Neural progenitor cell (in vitro differentiated cells): ENCODE measurements at regions not wholly inside any gene's neighbourhood (a gene's known extent, or its start where the extent isn't known, plus 50 kb on each side); places are given as distances from the start of the nearest gene placed in this dataset.

Experiments used
- EZH2 ChIP-seq: fragments of 200-600 bp; sonication (generic); IDR thresholded peaks from 2 replicates; pipeline ENCODE4 v1.6.1; 2017; ENCODE audit warnings: antibody characterized with exemption, mild to moderate bottlenecking, moderate library complexity
- EZH2phosphoT487 ChIP-seq: fragments of 200-600 bp; sonication (generic); IDR thresholded peaks from 2 replicates; pipeline ENCODE4 v1.6.1; 2017; ENCODE audit warnings: antibody characterized with exemption
- TF ChIP-seq, protein P1 (sequence below): fragments of 200-600 bp; sonication (generic); IDR thresholded peaks from 2 replicates; pipeline ENCODE4 v1.5.1; 2017; ENCODE audit warnings: antibody characterized with exemption, mild to moderate bottlenecking

DNA sequence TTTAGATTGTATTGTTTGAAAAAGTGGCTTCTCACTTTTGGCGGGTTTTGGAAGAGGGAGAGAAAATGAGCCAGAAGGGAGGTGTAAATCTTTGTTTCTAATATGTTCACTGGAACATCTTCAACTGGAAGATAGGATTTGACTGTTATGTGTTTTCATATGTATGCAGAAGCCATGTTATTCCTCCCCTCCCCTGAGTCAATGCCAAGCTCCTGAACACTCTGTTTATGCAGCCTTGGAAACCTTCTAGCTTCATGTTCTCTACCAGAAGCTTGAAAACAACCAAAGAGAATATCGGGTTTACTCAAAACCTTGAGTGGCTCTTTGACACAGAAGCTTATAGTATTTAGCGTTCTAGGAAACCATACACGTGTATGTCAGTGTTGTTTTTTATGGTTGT, 279.1 kb downstream of the PRL start:
- TF ChIP-seq, protein P1, sequence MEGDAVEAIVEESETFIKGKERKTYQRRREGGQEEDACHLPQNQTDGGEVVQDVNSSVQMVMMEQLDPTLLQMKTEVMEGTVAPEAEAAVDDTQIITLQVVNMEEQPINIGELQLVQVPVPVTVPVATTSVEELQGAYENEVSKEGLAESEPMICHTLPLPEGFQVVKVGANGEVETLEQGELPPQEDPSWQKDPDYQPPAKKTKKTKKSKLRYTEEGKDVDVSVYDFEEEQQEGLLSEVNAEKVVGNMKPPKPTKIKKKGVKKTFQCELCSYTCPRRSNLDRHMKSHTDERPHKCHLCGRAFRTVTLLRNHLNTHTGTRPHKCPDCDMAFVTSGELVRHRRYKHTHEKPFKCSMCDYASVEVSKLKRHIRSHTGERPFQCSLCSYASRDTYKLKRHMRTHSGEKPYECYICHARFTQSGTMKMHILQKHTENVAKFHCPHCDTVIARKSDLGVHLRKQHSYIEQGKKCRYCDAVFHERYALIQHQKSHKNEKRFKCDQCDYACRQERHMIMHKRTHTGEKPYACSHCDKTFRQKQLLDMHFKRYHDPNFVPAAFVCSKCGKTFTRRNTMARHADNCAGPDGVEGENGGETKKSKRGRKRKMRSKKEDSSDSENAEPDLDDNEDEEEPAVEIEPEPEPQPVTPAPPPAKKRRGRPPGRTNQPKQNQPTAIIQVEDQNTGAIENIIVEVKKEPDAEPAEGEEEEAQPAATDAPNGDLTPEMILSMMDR, result no peak
- TF ChIP-seq EZH2, result no peak
- TF ChIP-seq EZH2phosphoT487, result no peak
